ENCODE measurements at regions not wholly inside any gene's neighbourhood (a gene's known extent, or its start where the extent isn't known, plus 50 kb on each side); places are given as distances from the start of the nearest gene placed in this dataset.

DNA sequence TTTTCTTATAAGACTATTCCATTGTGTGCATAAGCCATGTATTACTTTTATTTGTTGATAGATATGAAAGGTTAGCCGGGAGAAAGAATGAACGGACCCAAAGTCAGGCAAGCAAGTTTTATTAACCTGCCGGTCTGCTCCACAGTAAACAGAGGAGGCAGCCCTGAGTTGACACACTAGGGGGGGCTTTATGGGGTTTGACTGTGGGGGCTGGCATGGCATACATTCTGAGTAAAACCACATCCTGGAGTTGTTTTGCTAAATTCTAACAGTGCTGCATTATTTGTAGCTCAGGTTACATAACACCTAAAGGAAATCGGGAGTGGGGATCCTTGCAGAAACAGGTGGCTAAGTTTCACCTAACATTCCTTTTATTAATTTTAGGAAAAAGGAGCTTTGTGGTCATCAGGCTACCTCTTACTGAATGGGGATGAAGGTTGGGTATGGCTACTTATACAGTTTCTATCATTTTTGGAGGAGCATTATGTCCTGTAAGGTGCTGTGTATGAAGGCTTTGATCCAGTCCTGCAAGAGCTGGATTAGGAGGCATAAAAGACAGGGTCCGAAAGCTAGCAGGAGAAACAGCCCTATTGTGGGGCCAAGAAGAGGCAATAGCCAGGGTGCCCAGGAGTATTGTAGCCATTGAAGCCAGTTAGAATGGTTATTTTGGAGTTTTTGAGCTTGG is 107.4 kb upstream of the USP9Y start:
- no peak for TF ChIP-seq FOS (IDR thresholded peaks at IDR 0.05; ENCODE audit: borderline replicate concordance, insufficient read depth, low read length)
- TF ChIP-seq, protein P1, sequence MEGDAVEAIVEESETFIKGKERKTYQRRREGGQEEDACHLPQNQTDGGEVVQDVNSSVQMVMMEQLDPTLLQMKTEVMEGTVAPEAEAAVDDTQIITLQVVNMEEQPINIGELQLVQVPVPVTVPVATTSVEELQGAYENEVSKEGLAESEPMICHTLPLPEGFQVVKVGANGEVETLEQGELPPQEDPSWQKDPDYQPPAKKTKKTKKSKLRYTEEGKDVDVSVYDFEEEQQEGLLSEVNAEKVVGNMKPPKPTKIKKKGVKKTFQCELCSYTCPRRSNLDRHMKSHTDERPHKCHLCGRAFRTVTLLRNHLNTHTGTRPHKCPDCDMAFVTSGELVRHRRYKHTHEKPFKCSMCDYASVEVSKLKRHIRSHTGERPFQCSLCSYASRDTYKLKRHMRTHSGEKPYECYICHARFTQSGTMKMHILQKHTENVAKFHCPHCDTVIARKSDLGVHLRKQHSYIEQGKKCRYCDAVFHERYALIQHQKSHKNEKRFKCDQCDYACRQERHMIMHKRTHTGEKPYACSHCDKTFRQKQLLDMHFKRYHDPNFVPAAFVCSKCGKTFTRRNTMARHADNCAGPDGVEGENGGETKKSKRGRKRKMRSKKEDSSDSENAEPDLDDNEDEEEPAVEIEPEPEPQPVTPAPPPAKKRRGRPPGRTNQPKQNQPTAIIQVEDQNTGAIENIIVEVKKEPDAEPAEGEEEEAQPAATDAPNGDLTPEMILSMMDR (IDR thresholded peaks at IDR 0.05; ENCODE audit: extremely low read depth in 1 of 2, insufficient read depth in 1 of 2, low read depth in 1 of 2, low read length in 2 of 2) = no peak
- no peak for TF ChIP-seq POLR2A (IDR thresholded peaks at IDR 0.05; ENCODE audit: low read depth, low read length)
- no peak for TF ChIP-seq POLR2AphosphoS5 (IDR thresholded peaks at IDR 0.05; ENCODE audit: insufficient read depth, low read depth, low read length)

Measured in endothelial cell of umbilical vein (primary cell).